Suprapubic skin (tissue), 4 donors: ENCODE measurements at regions not wholly inside any gene's neighbourhood (a gene's known extent, or its start where the extent isn't known, plus 50 kb on each side); places are given as distances from the start of the nearest gene placed in this dataset.

Experiments used
- DNase-seq, 2 donors: peaks; one replicate each; pipeline ENCODE4 v3.0.0-alpha.2; 2019; ENCODE audit warnings: low spot score in 2 of 2
- H3K27ac ChIP-seq: fragments of 200-600 bp; sonication (generic); one replicate; pipeline ENCODE4 v1.5.1; 2019
- H3K27me3 ChIP-seq: fragments of 200-600 bp; sonication (generic); one replicate; pipeline ENCODE4 v1.5.1; 2019
- H3K36me3 ChIP-seq: fragments of 200-600 bp; sonication (generic); one replicate; pipeline ENCODE4 v1.5.1; 2019
- H3K4me1 ChIP-seq: fragments of 200-600 bp; sonication (generic); one replicate; pipeline ENCODE4 v1.5.1; 2019
- H3K4me3 ChIP-seq: fragments of 200-600 bp; sonication (generic); one replicate; pipeline ENCODE4 v1.5.1; 2019; ENCODE audit warnings: mild to moderate bottlenecking
- H3K9me3 ChIP-seq: fragments of 200-600 bp; sonication (generic); one replicate; pipeline ENCODE4 v1.5.1; 2019
- CTCF ChIP-seq, 2 donors: fragments of 200-600 bp in 1 of 2; fragments of 450-650 bp in 1 of 2; sonication (generic) in 1 of 2; IDR thresholded peaks; one replicate each; pipeline ENCODE4 v1.5.1; 2016 to 2019; ENCODE audit warnings: antibody characterized with exemption in 2 of 2, mild to moderate bottlenecking in 1 of 2, moderate library complexity in 1 of 2
- EP300 ChIP-seq: sonication (generic); formaldehyde crosslinking; IDR thresholded peaks from one replicate; pipeline ENCODE4 v1.6.1; 2017; ENCODE audit warnings: antibody characterized with exemption
- POLR2A ChIP-seq, 2 donors: fragments of 450-650 bp; IDR thresholded peaks; one replicate each; pipeline ENCODE4 v1.6.1; 2017; ENCODE audit warnings: antibody characterized with exemption in 2 of 2, mild to moderate bottlenecking in 2 of 2, moderate library complexity in 2 of 2
- POLR2AphosphoS5 ChIP-seq, 3 donors: sonication (generic); formaldehyde crosslinking; IDR thresholded peaks; one replicate each; pipeline ENCODE4 v1.6.1; 2017; ENCODE audit warnings: antibody characterized with exemption in 3 of 3
- WGBS: methylation state at CpG from one replicate; pipeline ENCODE4 v1.1.5; 2018; 5-methylcytosine and 5-hydroxymethylcytosine counted together

- H3K9me3 ChIP-seq = no peaks in the 10 kb centered on the region
- TF ChIP-seq CTCF (IDR thresholded peaks at IDR 0.05) = no peak
- TF ChIP-seq POLR2A (IDR thresholded peaks at IDR 0.05) = no peak
- TF ChIP-seq POLR2AphosphoS5 (IDR thresholded peaks at IDR 0.05) = no peak
- TF ChIP-seq EP300 = no peak
- DNase-seq = no peak
- no peaks in the 10 kb centered on the region for H3K27me3 ChIP-seq
- WGBS = 86% methylated on average over 6 of the region's 6 CpGs
- H3K27ac ChIP-seq = no peak overlapping the region
- H3K4me1 ChIP-seq = peaks cover 5% of the 10 kb centered on the region
- no peak overlapping the region for H3K4me3 ChIP-seq
- no peaks in the 10 kb centered on the region for H3K36me3 ChIP-seq
Observed at GRCh38 chr7:46386428-46387399, 465.6 kb upstream of the IGFBP3 start.

- DNase-seq = no peak
- no peaks in the 10 kb centered on the region for H3K9me3 ChIP-seq
- H3K4me1 ChIP-seq = peaks cover 3% of the 10 kb centered on the region
- no peak for TF ChIP-seq EP300
- no peak for TF ChIP-seq POLR2AphosphoS5 (IDR thresholded peaks at IDR 0.05)
- no peak for TF ChIP-seq POLR2A (IDR thresholded peaks at IDR 0.05)
- TF ChIP-seq CTCF (IDR thresholded peaks at IDR 0.05) = no peak
- H3K27me3 ChIP-seq = no peaks in the 10 kb centered on the region
- H3K4me3 ChIP-seq = no peak overlapping the region
- no peak overlapping the region for H3K27ac ChIP-seq
- H3K36me3 ChIP-seq = no peaks in the 10 kb centered on the region
Observed at GRCh38 chr7:46385662-46386309, 464.7 kb upstream of the IGFBP3 start.

- H3K4me1 ChIP-seq = no peaks in the 10 kb centered on the region
- H3K9me3 ChIP-seq = no peaks in the 10 kb centered on the region
- no peaks in the 10 kb centered on the region for H3K27me3 ChIP-seq
- no peak overlapping the region for H3K4me3 ChIP-seq
- H3K27ac ChIP-seq = no peak overlapping the region
- no peak for DNase-seq
- 90% methylated on average over 2 of the region's 2 CpGs for WGBS
- TF ChIP-seq CTCF (IDR thresholded peaks at IDR 0.05) = no peak
- no peaks in the 10 kb centered on the region for H3K36me3 ChIP-seq
Observed at GRCh38 chr7:46383605-46384004, 462.5 kb upstream of the IGFBP3 start.

- 20% methylated on average over 5 of the region's 5 CpGs for WGBS
- H3K4me1 ChIP-seq = no peaks in the 10 kb centered on the region
- no peak overlapping the region for H3K27ac ChIP-seq
- H3K4me3 ChIP-seq = no peak overlapping the region
- H3K27me3 ChIP-seq = no peaks in the 10 kb centered on the region
- no peak for DNase-seq
- TF ChIP-seq EP300 (no peak), POLR2AphosphoS5 (IDR thresholded peaks at IDR 0.05) (no peak), CTCF (IDR thresholded peaks at IDR 0.05) (no peak), POLR2A (IDR thresholded peaks at IDR 0.05) (no peak)
- no peaks in the 10 kb centered on the region for H3K9me3 ChIP-seq
- H3K36me3 ChIP-seq = no peaks in the 10 kb centered on the region
Observed at GRCh38 chr7:46369933-46370654, 449.0 kb upstream of the IGFBP3 start.

- no peak overlapping the region for H3K27ac ChIP-seq
- H3K36me3 ChIP-seq = no peaks in the 10 kb centered on the region
- no peak for DNase-seq
- H3K4me3 ChIP-seq = no peak overlapping the region
- no peaks in the 10 kb centered on the region for H3K9me3 ChIP-seq
- no peaks in the 10 kb centered on the region for H3K27me3 ChIP-seq
- H3K4me1 ChIP-seq = no peaks in the 10 kb centered on the region
- 97% methylated on average over 1 of the region's 1 CpG for WGBS
- TF ChIP-seq CTCF (IDR thresholded peaks at IDR 0.05) = no peak
- no peak for TF ChIP-seq POLR2A (IDR thresholded peaks at IDR 0.05)
- TF ChIP-seq POLR2AphosphoS5 (IDR thresholded peaks at IDR 0.05) = no peak
- TF ChIP-seq EP300 = no peak
Observed at GRCh38 chr7:46368871-46369270, 447.8 kb upstream of the IGFBP3 start.
